GM18511 (cell line): ENCODE measurements at regions not wholly inside any gene's neighbourhood (a gene's known extent, or its start where the extent isn't known, plus 50 kb on each side); places are given as distances from the start of the nearest gene placed in this dataset.
"Not testable (repeated sequence)": the region's sequence is repeated elsewhere in the genome, so short reads cannot be mapped to it uniquely, and the experiment has no call there.

Experiments used
- ATAC-seq: cut with Tn5 transposase; IDR thresholded peaks from one replicate; pipeline ENCODE4 v1.9.1; 2021; ENCODE audit warnings: mild to moderate bottlenecking, moderate library complexity; ENCODE audit not compliant: unreplicated experiment

DNA sequence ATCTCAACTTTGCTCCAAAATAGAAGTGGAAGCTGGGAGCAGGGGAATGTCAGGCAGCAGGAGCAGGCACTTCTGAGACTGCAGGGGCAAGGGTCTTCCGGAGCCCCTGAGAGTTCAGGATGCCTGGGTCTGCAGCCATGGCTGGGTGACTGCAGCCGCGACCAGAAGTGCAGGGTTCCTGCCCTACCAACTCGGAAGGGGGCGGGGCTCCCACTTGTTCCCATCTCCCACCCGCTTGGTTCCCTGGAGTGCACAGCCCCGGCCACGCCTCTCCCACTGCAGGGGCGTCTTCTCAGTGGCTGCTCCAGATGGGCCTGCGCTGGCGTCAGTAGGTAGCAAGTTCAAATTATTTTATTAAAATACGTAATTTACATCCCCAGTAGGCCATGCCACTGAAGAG is 1631.7 kb downstream of the OLFM4 start:
- no peak for ATAC-seq

- ATAC-seq: no peak
These were observed 1648.0 kb downstream of the OLFM4 start for GRCh38 chr13:54676526-54677113.

DNA sequence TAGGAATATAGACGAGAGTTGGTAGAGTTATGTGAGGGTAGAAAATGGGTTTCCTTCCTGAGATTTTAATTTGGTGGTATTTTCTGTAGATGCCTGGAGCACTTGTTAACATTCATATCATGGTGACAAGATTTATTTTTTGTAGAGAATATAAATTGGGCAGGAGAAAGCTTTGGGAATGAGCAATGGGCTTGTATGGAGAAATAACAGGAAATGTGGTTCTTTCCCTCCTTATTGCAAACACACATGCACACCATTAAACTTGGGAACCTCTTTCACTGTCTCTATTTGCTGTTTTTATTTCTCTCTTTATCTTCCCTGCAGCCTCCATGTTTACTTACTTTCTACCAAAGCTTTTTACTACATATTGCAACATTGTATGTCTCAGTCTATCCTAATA is 1653.6 kb downstream of the OLFM4 start:
- ATAC-seq: no peak

- no peak for ATAC-seq
These were observed 1658.6 kb downstream of the OLFM4 start for GRCh38 chr13:54687173-54687572.

DNA sequence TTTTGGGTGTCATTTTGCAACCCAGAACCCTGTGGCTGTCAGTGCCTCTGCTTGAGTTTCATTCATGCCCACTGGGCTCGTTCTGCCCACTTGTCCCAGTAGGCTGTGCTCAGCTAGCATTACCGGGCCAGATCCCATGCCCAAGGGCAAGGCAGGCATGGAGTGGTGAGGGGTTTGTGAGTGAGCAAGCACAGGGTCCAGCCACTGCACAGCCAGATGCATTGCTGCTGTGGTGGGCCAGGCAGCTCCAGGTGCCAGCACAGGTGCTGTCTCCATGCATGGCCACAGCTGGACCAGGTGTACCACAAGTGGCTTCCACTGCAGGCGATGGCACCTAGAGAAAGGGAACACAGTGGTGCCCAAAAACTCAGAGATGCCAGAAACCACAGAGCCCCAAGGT is 1671.2 kb downstream of the OLFM4 start:
- ATAC-seq: no peak

GRCh38 chr13:54705738-54706137 is 1677.1 kb downstream of the OLFM4 start:
- no peak for ATAC-seq

DNA sequence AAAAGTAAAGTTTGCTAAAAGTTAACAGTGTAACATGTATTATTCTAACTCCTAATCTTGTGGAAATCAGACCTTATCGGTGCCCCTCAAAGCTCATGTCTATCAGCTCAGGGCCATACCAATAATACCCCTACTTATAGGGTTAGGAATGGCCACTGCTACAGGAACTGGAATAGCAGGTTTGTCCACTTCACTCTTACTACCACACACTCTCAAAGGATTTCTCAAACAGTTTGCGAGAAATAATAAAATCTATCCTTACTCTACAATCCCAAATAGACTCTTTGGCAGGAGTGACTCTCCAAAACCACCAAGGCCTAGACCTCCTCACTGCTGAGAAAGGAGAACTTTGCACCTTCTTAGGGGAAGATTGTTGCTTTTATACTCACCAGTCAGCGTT is 1677.7 kb downstream of the OLFM4 start:
- no peak for ATAC-seq

DNA sequence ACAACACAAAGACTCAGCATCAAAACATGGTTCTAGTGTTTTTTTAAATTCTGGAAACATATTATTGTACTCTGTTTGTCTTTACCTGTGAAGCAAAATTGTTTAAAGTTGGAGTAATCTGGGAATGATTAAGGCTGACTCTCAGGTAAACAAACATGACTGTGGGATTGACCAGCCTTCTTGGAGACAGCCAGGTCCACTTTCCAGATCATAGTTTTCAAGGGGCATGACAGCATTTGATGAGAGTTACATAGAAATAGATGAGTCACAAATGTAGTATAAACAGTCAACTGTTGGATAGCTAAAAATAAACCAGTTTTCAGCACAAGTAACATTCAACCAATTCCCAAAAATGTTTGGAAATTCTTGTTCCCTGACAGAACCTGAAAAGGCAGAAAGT is 1680.9 kb downstream of the OLFM4 start:
- no peak for ATAC-seq

DNA sequence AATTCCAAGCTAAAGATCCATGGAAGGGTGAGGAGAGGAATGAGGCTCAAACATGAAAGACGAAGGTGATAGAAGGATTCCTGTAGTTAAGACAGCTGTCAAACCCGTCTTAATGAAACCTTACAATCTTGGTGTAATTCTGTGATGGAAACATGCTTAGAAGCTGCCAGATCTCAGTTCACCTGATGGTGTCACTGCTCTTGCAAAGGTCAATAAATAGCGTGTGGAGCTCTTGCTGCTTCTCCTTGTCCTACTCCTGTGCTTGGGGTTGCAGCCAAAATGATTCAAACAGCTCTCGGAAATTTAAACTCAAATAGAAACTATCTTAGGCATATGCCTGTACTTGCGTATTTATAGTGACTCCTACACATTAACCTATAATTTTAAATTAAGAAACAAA is 1705.0 kb downstream of the OLFM4 start:
- no peak for ATAC-seq

DNA sequence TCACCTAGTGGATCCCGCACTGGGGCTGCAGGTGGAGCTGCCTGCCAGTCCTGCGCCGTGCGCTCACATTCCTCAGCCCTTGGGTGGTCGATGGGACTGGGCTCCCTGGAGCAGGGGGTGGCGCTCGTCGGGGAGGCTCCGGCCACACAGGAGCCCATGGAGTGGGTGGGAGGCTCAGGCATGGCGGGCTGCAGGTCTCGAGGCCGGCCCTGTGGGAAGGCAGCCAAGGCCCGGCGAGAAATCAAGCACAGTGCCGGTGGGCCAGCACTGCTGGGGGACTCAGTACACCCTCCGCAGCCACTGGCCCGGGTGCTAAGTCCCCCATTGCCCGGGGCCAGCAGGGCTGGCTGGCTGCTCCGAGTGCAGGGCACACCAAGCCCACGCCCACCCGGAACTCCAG is 1708.6 kb downstream of the OLFM4 start:
- ATAC-seq: not testable (repeated sequence)

GRCh38 chr13:54742984-54743383 is 1714.4 kb downstream of the OLFM4 start:
- ATAC-seq: no peak

DNA sequence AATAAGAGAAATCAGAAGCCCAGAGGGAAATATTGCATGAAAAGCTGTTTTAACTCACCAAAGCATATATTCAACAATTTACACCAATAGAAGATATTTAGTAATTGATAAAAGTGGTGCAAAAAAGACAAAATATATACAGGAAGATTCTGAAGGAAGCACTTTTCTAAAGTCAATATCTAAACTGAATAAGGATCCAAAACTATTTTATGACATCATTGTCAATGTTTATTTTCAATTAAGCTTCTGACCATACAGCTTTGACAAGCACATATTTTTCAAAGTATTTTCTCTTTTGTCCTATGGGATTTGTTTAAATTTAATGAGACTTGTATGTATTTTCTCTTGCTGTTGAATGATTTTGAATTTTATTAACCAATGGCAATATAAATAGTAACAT is 1716.1 kb downstream of the OLFM4 start:
- ATAC-seq: no peak

DNA sequence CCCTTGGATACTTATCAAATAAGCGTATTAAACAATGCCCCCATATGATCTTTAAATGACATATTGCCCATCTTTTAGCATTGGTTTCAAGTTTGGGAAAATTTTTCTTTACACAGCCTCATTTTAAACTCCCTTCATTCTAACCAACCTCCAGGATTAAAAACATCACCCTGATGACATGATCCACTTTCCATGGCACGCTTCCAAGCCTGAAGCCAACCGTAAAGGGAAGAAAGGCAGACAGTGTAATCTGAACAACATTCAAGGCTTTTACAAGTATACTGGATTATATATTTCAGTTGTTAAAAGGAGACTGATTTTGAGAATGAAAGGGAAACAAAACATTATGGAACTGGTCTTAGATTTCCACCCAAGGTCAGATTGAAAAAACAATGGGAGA is 1721.9 kb downstream of the OLFM4 start:
- no peak for ATAC-seq

DNA sequence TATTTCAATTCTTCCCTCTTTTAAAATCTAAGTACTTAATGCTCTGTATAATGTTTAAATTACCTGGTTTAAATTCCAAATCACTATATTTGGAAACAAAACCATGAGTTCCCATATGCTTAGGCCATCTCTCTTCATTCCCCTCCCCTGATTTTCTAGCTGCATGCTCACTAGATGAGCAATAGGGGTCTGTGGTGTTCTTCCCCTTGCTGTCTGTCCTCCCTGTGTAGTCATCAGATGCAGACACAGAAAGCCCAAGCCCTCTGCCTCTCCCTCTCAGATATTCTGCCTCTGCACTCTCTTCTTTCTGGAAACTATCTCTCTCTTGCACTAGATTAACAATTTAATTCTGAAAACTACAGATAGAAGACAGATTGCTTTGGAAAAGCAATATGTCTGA is 1730.2 kb downstream of the OLFM4 start:
- ATAC-seq: no peak

- ATAC-seq: no peak
These were observed 1739.6 kb downstream of the OLFM4 start for GRCh38 chr13:54768214-54768613.

- no peak for ATAC-seq
These were observed 1747.0 kb downstream of the OLFM4 start for GRCh38 chr13:54775501-54776191.

DNA sequence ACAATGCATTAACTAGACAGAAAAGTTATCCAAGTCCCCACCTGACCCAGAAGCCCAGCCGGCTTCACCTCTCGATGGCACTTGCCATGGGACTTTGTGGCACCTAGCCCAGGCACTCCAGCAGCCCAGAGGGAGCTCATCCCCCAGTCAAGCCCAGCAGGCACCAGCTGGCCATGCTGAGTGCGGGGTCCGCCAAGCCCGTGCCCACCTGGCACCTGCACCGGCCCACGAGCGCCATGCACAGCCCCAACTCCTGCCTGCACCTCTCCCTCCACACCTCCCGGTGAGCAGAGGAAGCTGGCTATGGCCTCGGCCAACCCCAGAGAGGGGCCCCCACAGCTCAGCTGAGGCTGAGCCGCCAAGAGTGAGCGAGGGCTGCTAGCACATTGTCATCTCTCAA is 1759.1 kb downstream of the OLFM4 start:
- no peak for ATAC-seq

DNA sequence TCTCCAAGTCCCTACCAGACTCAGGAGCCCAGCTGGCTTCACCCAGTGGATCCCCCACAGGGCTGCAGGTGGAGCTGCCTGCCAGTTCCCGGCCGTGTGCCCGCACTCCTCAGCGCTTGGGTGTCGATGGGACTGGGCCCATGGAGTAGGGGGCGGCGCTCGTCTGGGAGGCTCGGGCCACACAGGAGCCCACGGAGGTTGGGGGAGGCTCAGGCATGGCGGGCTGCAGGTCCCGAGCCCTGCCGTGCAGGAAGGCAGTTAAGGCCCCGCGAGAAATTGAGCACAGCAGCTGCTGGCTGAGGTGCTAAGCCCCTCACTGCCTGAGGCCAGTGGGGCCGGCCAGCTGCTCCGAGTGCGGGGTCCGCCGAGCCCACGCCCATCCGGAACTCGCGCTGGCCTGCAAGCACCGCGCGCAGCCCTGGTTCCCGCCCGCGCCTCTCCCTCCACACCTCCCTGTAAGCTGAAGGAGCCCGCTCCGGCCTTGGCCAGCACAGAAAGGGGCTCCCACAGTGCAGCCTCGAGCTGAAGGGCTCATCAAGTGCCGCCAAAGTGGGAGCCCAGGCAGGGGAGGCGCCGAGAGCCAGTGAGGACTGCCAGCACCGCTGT is 1771.1 kb downstream of the OLFM4 start:
- ATAC-seq: no peak

DNA sequence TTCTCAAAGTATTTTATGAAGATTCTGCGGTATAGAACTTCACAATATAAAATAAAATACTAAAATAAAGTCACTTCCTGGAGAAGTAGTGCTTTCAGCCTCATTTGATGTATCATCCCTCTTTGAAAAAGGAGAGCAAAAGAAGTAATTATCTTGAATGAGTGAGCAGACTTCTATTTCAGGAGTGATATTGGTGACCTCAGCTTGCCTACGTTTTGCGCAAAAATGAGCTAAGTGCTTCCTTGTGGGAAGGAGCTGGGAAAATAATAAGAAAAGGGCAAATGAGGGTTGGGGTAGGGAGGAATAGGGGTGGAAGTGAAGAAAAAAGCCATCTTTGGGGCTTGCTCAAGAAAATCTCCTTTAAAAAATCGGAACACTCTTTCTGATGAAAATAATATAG is 1773.6 kb downstream of the OLFM4 start:
- no peak for ATAC-seq

DNA sequence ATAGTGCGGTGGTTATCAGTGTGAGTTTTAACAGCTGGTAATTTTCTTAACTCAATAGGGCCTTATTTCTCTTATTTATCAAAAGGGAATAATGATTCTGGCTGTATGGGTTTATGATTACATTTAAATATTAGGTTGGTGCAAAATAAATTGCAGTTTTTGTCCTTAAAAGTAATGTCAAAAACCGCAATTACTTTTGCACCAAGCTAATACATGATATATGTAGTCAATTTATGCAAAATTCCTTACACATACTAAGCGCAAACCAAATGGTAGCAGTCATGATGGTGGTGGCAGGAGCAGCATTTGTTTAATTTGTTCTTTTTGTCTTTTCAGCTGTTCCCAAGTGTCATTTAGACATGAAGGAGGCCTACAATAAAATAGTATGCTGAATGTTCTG is 1777.1 kb downstream of the OLFM4 start:
- no peak for ATAC-seq

GRCh38 chr13:54821938-54822470 is 1793.4 kb downstream of the OLFM4 start:
- not testable (repeated sequence) for ATAC-seq

GRCh38 chr13:54829391-54830068 is 1800.9 kb downstream of the OLFM4 start:
- not testable (repeated sequence) for ATAC-seq
